ENCODE measurements at regions not wholly inside any gene's neighbourhood (a gene's known extent, or its start where the extent isn't known, plus 50 kb on each side); places are given as distances from the start of the nearest gene placed in this dataset.

DNA sequence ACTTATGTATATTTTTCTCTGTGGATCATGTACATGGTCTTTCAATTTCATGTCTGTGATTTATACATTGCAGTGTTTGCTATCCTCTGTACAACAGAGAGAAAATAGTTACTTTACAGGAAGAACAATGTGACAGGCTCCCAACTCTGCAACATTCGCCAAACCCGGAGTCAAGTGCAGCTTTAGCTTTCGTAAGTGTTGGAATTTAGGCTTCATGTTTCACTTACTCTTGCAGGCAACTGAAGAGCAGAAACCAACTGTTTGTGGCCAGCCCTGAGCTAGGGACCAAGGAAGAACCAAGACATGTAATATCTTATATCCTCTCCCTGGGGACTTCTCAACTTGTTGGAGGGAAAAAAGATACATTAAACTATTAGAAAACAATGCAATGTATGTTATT, 147.9 kb downstream of the C5orf15 start:
- TF ChIP-seq, protein P1, sequence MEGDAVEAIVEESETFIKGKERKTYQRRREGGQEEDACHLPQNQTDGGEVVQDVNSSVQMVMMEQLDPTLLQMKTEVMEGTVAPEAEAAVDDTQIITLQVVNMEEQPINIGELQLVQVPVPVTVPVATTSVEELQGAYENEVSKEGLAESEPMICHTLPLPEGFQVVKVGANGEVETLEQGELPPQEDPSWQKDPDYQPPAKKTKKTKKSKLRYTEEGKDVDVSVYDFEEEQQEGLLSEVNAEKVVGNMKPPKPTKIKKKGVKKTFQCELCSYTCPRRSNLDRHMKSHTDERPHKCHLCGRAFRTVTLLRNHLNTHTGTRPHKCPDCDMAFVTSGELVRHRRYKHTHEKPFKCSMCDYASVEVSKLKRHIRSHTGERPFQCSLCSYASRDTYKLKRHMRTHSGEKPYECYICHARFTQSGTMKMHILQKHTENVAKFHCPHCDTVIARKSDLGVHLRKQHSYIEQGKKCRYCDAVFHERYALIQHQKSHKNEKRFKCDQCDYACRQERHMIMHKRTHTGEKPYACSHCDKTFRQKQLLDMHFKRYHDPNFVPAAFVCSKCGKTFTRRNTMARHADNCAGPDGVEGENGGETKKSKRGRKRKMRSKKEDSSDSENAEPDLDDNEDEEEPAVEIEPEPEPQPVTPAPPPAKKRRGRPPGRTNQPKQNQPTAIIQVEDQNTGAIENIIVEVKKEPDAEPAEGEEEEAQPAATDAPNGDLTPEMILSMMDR (conservative IDR thresholded peaks at IDR 0.05) = no peak
- H3K27ac ChIP-seq = no peak overlapping the region

DNA sequence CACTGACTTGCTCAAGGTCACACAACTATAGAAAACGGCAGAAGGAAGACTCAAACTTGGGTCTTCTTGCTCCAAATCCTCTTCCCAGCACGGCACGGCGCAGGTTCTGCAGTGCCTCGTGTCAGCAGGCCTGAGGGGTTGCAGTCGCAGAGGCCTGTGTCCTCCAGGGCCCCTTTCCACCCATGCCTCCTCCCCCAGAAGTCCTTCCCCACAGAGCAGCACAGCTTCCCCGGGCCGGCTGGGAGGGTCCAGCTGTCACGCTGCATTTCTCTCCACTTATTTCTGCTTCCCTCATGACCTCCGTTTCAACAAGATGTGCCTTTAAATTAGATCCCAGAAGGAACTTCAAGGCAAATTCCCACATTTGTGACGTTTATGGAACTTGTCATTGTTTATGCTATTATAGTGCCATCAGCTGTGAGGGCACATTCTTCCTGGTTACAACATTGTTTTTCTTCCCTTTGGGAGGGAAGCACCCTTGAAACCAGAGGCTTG, 148.4 kb downstream of the C5orf15 start:
- no peak overlapping the region for H3K27ac ChIP-seq
- TF ChIP-seq, protein P1 (conservative IDR thresholded peaks at IDR 0.05) = no peak

DNA sequence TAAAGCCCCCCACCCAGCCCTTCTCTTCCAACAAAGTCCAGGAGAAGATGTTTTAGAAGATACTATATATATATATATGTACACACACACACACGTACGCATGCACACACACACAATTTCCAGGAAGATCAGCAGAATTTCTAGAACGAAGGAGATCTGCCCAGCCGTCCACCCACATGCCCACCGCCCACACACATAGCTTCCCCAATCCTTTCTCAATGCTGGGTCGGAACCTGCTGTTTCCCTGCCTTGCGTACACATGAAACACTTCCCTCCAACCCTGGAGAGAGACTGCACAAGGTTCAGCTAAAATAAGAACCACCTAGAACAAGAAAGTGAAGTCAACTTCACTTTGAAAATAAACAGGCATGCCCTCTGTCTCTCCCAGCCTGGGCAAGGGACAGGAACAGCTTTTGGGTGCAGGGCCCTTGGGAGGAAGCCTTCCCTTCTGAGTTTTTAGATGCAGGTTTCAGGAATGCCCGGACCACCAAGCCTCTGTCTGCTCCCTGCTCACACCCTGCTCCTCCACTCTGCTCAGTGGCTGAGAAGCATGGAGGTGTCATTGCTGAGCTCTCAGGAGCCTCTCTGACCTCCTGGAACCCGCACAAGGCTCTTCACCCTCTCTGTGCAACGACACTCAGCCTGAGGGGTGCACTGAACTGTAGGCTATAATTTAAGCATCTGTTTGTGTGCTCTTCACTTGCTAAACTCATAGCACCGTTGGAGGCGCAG, 149.4 kb downstream of the C5orf15 start:
- no peak overlapping the region for H3K27ac ChIP-seq
- TF ChIP-seq, protein P1 (conservative IDR thresholded peaks at IDR 0.05) = no peak

DNA sequence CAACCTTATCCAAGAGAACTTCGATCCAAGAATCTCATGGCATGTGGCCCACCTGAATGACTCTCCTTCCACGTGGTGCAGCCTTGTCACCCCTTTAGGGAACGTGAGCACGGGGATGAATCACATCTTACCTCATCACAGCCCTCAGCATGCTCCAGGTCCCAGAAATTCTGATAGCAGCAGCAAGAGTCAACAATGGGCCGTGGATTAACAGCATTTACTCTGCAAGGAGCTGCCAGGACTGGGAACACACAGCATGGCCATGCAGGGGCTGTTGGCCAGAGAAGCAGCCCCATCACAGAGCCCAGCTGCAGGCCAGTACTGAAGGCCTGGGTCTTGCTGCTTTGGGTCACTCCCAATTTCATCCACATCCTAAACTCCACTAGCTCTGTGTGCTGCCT, 150.4 kb downstream of the C5orf15 start:
- H3K27ac ChIP-seq = no peak overlapping the region
- TF ChIP-seq, protein P1 (conservative IDR thresholded peaks at IDR 0.05) = no peak

DNA sequence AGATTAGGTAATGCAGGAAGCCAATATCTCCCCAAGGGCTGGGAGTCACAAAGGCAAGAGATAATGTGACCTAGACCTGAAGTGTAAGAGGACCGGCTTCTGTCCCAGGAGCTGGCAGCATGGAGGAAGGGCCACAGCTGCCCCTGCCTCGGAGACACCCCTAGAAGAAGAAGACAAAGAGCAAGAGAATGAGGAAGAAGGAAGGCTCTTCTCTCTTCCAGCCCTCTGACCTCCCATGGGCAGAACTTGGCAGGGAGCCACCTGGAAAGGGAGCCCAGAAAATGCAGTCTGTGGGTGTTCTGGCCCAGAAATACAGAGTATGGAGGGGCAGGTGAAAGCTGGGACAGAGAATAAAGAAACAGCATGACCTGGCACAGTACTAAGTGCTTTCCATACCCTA, 151.0 kb downstream of the C5orf15 start:
- no peak overlapping the region for H3K27ac ChIP-seq
- TF ChIP-seq, protein P1 (conservative IDR thresholded peaks at IDR 0.05) = no peak

DNA sequence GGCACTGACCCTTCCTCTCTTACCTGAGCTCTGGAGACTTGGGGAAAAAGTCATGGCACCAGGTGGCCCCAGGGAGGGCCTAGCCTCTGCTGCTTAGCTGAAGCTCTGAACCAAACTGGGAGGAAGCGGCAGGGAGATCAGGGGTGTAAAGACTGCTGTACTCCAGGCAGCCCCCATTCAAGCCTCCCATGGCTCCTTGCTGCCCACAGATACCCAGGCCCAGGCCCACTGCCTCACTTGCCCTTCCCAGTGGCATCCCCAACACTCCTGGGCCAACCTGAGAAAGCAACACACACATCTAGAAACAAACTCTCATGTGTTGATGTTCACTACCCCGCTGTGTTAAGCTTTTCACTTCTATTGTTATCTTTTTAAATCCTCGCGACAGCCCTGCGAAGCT, 151.6 kb downstream of the C5orf15 start:
- H3K27ac ChIP-seq = no peak overlapping the region
- TF ChIP-seq, protein P1 (conservative IDR thresholded peaks at IDR 0.05) = no peak

DNA sequence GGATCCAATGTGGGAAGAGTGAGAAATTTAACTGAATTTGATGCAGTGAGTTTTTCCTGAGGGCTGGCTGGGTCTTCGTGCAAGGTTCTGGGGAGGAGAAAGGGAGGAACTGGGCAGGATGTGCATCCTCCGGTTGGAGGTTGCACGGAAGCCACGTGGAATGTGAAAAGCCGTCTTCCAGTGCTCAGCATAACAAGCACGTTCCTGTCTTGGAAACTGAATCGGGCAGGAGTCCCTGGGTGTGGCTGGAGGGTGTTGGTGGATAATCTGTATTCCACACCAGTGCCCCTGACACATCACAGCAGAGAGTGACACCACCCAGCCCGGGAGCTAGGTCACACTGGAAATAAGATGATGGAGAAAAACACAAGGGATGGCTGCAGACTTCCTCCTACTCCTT, 154.3 kb downstream of the C5orf15 start:
- H3K27ac ChIP-seq = no peak overlapping the region
- TF ChIP-seq, protein P1 (conservative IDR thresholded peaks at IDR 0.05) = no peak

Data from VCaP (cell line).